ENCODE measurements at regions not wholly inside any gene's neighbourhood (a gene's known extent, or its start where the extent isn't known, plus 50 kb on each side); places are given as distances from the start of the nearest gene placed in this dataset.

GRCh38 chr3:35408882-35409281 is 230.4 kb upstream of the ARPP21 start:
- H3K4me1 Mint-ChIP-seq (ENCODE audit: unreplicated experiment), result no peaks in the 10 kb centered on the region
- no peaks in the 10 kb centered on the region for H3K27me3 Mint-ChIP-seq
- TF ChIP-seq CTCF (conservative IDR thresholded peaks at IDR 0.05), result no peak
- H3K36me3 Mint-ChIP-seq, result no peaks in the 10 kb centered on the region
- no peak overlapping the region for H3K4me3 Mint-ChIP-seq
- DNase-seq (ENCODE audit: extremely low spot score, unreplicated experiment), result no peak
- H3K9me3 Mint-ChIP-seq, result peaks cover 3% of the 10 kb centered on the region
- H3K27ac Mint-ChIP-seq, result no peak overlapping the region

- H3K4me3 Mint-ChIP-seq, result no peak overlapping the region
- peaks cover 4% of the 10 kb centered on the region for H3K9me3 Mint-ChIP-seq
- no peak for TF ChIP-seq CTCF (conservative IDR thresholded peaks at IDR 0.05)
- H3K27me3 Mint-ChIP-seq, result no peaks in the 10 kb centered on the region
- no peak overlapping the region for H3K27ac Mint-ChIP-seq
- H3K4me1 Mint-ChIP-seq (ENCODE audit: unreplicated experiment), result no peaks in the 10 kb centered on the region
- no peaks in the 10 kb centered on the region for H3K36me3 Mint-ChIP-seq
- DNase-seq (ENCODE audit: extremely low spot score, unreplicated experiment), result no peak
Observed at GRCh38 chr3:35409991-35410390, 229.3 kb upstream of the ARPP21 start.

GRCh38 chr3:35413483-35413882 is 225.8 kb upstream of the ARPP21 start:
- no peaks in the 10 kb centered on the region for H3K27me3 Mint-ChIP-seq
- H3K27ac Mint-ChIP-seq, result no peak overlapping the region
- H3K4me3 Mint-ChIP-seq, result no peak overlapping the region
- no peak for TF ChIP-seq CTCF (conservative IDR thresholded peaks at IDR 0.05)
- no peaks in the 10 kb centered on the region for H3K4me1 Mint-ChIP-seq (ENCODE audit: unreplicated experiment)
- H3K36me3 Mint-ChIP-seq, result no peaks in the 10 kb centered on the region
- H3K9me3 Mint-ChIP-seq, result peaks cover 4% of the 10 kb centered on the region
- no peak for DNase-seq (ENCODE audit: extremely low spot score, unreplicated experiment)

- TF ChIP-seq CTCF (conservative IDR thresholded peaks at IDR 0.05), result no peak
- Mint-ChIP-seq H3K27me3 (no peaks in the 10 kb centered on the region), H3K9me3 (peaks cover 4% of the 10 kb centered on the region), H3K4me3 (no peak overlapping the region), H3K4me1 (ENCODE audit: unreplicated experiment) (no peaks in the 10 kb centered on the region), H3K27ac (no peak overlapping the region), H3K36me3 (no peaks in the 10 kb centered on the region)
- DNase-seq (ENCODE audit: extremely low spot score, unreplicated experiment), result no peak
Observed at GRCh38 chr3:35417080-35417479, 222.2 kb upstream of the ARPP21 start.

- Mint-ChIP-seq H3K9me3 (no peaks in the 10 kb centered on the region), H3K27ac (no peak overlapping the region), H3K4me1 (ENCODE audit: unreplicated experiment) (peaks cover 8% of the 10 kb centered on the region), H3K4me3 (no peak overlapping the region), H3K36me3 (no peaks in the 10 kb centered on the region), H3K27me3 (no peaks in the 10 kb centered on the region)
- no peak for DNase-seq (ENCODE audit: extremely low spot score, unreplicated experiment)
- no peak for TF ChIP-seq CTCF (conservative IDR thresholded peaks at IDR 0.05)
Observed at GRCh38 chr3:35422101-35422500, 217.2 kb upstream of the ARPP21 start.

All from type B pancreatic cell (in vitro differentiated cells).